ENCODE measurements at regions not wholly inside any gene's neighbourhood (a gene's known extent, or its start where the extent isn't known, plus 50 kb on each side); places are given as distances from the start of the nearest gene placed in this dataset.

DNA sequence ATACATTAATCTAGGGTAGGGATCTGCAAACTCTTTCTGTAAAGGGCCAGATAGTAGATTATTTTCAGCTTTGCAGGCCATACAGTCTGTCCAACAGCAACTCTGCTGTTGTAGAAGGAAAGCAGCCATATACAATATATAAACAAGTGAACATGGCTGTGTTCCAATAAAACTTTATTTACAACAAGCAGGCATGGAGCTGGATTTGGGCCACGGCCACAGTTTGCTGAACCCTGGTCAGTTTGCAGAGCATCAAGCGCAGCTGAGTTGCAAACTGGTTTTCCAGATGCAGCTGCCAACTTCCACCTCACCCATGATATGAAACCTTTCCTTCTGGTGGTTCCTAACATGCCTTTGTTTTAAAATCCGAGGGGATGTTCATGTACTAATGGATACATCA lies 310.4 kb upstream of the NFE2L3 start:
- TF ChIP-seq, protein P1, sequence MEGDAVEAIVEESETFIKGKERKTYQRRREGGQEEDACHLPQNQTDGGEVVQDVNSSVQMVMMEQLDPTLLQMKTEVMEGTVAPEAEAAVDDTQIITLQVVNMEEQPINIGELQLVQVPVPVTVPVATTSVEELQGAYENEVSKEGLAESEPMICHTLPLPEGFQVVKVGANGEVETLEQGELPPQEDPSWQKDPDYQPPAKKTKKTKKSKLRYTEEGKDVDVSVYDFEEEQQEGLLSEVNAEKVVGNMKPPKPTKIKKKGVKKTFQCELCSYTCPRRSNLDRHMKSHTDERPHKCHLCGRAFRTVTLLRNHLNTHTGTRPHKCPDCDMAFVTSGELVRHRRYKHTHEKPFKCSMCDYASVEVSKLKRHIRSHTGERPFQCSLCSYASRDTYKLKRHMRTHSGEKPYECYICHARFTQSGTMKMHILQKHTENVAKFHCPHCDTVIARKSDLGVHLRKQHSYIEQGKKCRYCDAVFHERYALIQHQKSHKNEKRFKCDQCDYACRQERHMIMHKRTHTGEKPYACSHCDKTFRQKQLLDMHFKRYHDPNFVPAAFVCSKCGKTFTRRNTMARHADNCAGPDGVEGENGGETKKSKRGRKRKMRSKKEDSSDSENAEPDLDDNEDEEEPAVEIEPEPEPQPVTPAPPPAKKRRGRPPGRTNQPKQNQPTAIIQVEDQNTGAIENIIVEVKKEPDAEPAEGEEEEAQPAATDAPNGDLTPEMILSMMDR (IDR thresholded peaks at IDR 0.05), result no peak
- TF ChIP-seq POLR2A (IDR thresholded peaks at IDR 0.05), result no peak
